ENCODE measurements at regions not wholly inside any gene's neighbourhood (a gene's known extent, or its start where the extent isn't known, plus 50 kb on each side); places are given as distances from the start of the nearest gene placed in this dataset.

GRCh38 chr5:128870923-128871322 lies 94.4 kb upstream of the SLC27A6 start:
- TF ChIP-seq EZH2 (IDR thresholded peaks at IDR 0.05) (no peak), POLR2AphosphoS5 (IDR thresholded peaks at IDR 0.05; ENCODE audit: borderline replicate concordance, low read depth, low read length) (no peak), FOXP2 (optimal IDR thresholded peaks at IDR 0.05; ENCODE audit: control extremely low read depth, extremely low read length, insufficient read depth) (no peak)

Measured in SK-N-MC (cell line).